Lower leg skin (tissue), 4 donors: ENCODE measurements at regions not wholly inside any gene's neighbourhood (a gene's known extent, or its start where the extent isn't known, plus 50 kb on each side); places are given as distances from the start of the nearest gene placed in this dataset.

Experiments
- DNase-seq, 2 donors: peaks; one replicate each; pipeline ENCODE4 v3.0.0-alpha.2; 2019; ENCODE audit warnings: low spot score in 2 of 2
- H3K4me3 ChIP-seq: fragments of 200-600 bp; sonication (generic); 2 replicates; pipeline ENCODE4 v1.5.1; 2017; ENCODE audit warnings: mild to moderate bottlenecking, low read depth; ENCODE audit not compliant: poor library complexity, severe bottlenecking
- POLR2A ChIP-seq, 2 donors: fragments of 450-650 bp; IDR thresholded peaks; one replicate each; pipeline ENCODE4 v1.6.1; 2016 to 2017; ENCODE audit warnings: antibody characterized with exemption in 2 of 2, mild to moderate bottlenecking in 1 of 2, moderate library complexity in 1 of 2
- WGBS, 2 donors: methylation state at CpG; one replicate each; pipeline ENCODE4 v1.1.5; 2018; 5-methylcytosine and 5-hydroxymethylcytosine counted together
- intact Hi-C: fragments of 100-400 bp; cut with DNase I; formaldehyde crosslinking; loops from one replicate; pipeline ENCODE4 v1.15.0; 2023; ENCODE audit warnings: low total_unique reads
- TF ChIP-seq, protein P1 (sequence below), 3 donors: fragments of 450-650 bp; IDR thresholded peaks; one replicate each; pipeline ENCODE4 v1.5.1; 2016; ENCODE audit warnings: antibody characterized with exemption in 3 of 3, mild to moderate bottlenecking in 3 of 3, moderate library complexity in 2 of 3

DNA sequence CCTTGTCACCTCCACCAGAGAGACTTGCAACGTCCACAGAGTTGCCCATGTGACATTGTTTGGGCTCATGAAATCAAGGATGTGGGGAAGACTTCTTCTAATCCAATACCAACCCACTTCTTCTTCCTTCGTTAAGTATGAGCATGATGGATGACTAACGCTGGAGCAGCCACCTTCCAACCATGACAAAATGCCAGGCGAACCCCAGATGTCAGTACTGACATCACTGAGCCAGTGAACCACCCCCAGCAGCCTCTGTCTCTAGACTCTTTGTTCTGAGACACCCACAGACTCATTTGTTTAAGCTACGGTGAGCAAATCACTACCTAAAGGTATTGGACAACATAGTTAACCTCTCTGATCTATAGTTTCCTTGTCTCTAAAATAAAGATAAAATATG is 123.7 kb downstream of the GRIN2B start:
- WGBS, 2 donors = 74 to 78% methylated on average over 5 of the region's 5 CpGs
- DNase-seq = no peak
- intact Hi-C loops = no loop called here

DNA sequence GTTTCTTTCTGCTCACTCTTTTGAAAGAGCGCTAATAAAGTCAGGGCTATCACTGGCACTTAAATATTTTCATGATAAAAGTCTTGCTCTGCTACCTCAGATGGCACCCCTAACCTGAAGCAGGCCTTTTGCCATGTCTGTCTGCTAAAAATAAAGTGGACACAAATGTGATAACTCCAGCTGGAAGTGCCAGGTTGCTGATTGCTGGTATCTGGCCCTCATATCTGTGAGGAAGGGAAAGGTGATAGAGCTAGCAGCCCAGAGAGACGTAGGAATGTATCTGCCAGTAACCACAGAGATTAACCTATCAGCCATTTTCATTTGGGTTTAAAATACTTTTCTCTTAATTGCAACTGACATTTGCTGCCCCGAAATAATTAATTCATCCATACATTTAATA is 127.9 kb downstream of the GRIN2B start:
- DNase-seq = no peak

More for the DNA sequence above, 123.7 kb downstream of the GRIN2B start:
- TF ChIP-seq POLR2A (IDR thresholded peaks at IDR 0.05) = no peak
- TF ChIP-seq, protein P1, sequence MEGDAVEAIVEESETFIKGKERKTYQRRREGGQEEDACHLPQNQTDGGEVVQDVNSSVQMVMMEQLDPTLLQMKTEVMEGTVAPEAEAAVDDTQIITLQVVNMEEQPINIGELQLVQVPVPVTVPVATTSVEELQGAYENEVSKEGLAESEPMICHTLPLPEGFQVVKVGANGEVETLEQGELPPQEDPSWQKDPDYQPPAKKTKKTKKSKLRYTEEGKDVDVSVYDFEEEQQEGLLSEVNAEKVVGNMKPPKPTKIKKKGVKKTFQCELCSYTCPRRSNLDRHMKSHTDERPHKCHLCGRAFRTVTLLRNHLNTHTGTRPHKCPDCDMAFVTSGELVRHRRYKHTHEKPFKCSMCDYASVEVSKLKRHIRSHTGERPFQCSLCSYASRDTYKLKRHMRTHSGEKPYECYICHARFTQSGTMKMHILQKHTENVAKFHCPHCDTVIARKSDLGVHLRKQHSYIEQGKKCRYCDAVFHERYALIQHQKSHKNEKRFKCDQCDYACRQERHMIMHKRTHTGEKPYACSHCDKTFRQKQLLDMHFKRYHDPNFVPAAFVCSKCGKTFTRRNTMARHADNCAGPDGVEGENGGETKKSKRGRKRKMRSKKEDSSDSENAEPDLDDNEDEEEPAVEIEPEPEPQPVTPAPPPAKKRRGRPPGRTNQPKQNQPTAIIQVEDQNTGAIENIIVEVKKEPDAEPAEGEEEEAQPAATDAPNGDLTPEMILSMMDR (IDR thresholded peaks at IDR 0.05) = no peak
- H3K4me3 ChIP-seq = no peak overlapping the region

DNA sequence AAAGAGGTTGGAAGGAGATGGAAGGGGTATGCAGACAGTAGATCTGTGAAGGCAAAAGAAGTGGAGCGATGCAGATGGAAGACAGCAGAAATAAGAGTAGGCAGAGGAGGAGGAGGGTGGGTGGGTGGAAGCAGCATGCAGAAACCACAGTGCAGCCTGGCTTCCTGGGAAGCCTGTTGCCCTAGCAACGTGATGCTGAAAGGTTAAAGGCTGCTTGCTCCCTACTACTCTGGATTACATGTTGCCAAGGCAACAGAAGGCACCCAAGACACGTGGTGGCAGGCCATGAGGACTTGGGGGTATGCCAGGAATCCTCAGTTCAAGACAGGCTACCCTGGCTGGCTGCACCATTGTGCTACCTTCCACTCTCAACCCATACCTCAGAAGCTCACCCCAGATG is 129.6 kb downstream of the GRIN2B start:
- DNase-seq = no peak
- no peak for TF ChIP-seq POLR2A (IDR thresholded peaks at IDR 0.05)
- TF ChIP-seq, protein P1 (IDR thresholded peaks at IDR 0.05) = no peak
- WGBS, 2 donors = 27 to 33% methylated on average over 3 of the region's 3 CpGs
- intact Hi-C loops = no loop called here
- no peak overlapping the region for H3K4me3 ChIP-seq

More for the DNA sequence above, 127.9 kb downstream of the GRIN2B start:
- intact Hi-C loops = no loop called here
- no peak overlapping the region for H3K4me3 ChIP-seq
- WGBS, 2 donors = 89 to 91% methylated on average over 3 of the region's 3 CpGs
- TF ChIP-seq POLR2A (IDR thresholded peaks at IDR 0.05) = no peak

DNA sequence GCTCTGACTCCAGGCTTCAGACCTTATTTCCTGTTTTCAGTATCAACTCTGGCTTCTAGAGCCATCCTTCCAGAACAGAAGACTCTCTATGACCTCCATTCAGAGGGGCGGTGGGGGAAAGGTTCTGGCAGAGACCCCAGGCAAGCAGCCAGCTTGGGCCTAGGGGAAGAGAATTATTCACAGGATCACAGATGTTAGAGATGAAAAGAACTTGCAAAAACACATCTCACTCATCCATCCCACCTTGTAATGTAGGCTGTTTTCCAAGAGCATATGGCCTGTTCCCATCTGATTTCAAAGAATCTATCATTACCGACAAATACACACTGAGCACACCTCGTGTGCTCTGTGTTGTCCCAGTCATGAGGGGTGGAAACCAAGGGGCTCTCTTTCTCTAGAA is 131.9 kb downstream of the GRIN2B start:
- H3K4me3 ChIP-seq = no peak overlapping the region
- no peak for DNase-seq
- WGBS, 2 donors = 24 to 27% methylated on average over 3 of the region's 3 CpGs
- no peak for TF ChIP-seq POLR2A (IDR thresholded peaks at IDR 0.05)
- TF ChIP-seq, protein P1 (IDR thresholded peaks at IDR 0.05) = no peak
- intact Hi-C loops = no loop called here

DNA sequence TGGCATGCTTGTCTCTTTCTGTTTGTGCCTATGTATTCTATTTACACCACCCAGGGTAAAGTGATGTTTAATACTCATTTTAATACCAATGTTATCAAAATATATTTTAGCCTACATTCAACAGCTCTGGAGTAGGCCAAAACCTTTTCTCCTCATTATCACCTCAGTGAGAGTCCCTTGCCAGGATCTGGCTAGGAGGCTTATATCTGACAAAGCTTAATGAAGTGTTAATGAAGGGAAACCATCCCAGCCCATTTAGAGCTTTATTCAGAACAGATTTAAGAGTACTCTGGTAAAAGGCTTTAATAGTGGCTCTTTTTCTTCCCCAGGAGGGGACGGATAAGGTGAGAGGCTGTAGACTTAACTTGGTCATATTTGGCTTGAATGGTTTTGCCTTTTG is 137.6 kb downstream of the GRIN2B start:
- H3K4me3 ChIP-seq = no peak overlapping the region
- no peak for DNase-seq
- TF ChIP-seq, protein P1 (IDR thresholded peaks at IDR 0.05) = no peak
- TF ChIP-seq POLR2A (IDR thresholded peaks at IDR 0.05) = no peak
- WGBS, 2 donors = 81 to 97% methylated on average over 1 of the region's 1 CpG
- intact Hi-C loops = no loop called here

DNA sequence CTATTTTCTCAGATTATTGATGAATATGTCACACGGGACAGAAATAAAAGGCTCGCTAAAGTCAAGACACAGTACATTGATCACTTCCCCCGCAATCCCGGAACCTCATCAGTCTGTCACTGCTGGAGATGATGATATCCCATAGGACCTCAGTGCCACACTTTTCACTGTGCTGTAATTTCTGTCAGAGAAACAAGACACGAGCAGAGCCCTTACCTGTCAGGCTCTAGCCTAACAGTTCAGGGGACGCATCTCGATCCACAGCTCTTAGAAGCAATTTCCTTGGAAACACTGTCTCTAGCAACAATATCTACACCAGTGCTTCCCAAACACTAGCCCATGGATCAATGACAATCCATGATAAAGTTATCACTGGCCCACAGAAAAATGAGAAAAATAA is 140.0 kb downstream of the GRIN2B start:
- 91 to 96% methylated on average over 7 of the region's 7 CpGs for WGBS, 2 donors
- DNase-seq = no peak
- TF ChIP-seq, protein P1 (IDR thresholded peaks at IDR 0.05) = no peak
- no peak for TF ChIP-seq POLR2A (IDR thresholded peaks at IDR 0.05)
- H3K4me3 ChIP-seq = no peak overlapping the region
- intact Hi-C loops = no loop called here
